Hematopoietic multipotent progenitor cell treated with erythropoietin and hydrocortisone succinate and interleukin-3 and kit ligand, for 6 days (in vitro differentiated cells): ENCODE measurements at regions not wholly inside any gene's neighbourhood (a gene's known extent, or its start where the extent isn't known, plus 50 kb on each side); places are given as distances from the start of the nearest gene placed in this dataset.
"Not testable (repeated sequence)": the region's sequence is repeated elsewhere in the genome, so short reads cannot be mapped to it uniquely, and the experiment has no call there.

Experiments
- DNase-seq: peaks from one replicate; pipeline ENCODE4 v3.0.0-alpha.2; 2015

DNA sequence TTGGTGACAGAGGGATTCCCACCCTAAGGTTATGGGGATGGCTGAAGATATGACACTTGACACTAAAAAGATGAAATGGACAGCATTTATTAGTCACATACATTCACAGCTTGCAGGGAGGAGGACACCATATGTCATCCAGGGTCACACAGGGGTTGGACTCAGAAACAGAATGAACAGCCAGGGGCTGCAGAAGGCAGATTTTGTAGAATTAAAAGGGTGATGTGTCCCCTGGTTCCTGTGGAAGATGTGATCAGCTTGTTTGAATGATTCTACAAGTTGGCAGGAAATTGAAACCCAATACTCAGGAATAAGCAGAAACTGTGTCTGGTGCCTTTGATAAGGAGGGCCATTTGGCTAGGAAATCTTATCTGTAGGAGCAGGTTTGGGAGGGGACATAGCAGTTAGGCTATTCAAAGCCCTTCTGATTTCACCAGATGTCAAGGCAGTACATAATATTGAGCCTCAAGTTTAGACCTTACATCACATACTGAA lies 102.3 kb upstream of the GRIN3A start:
- peak; percentile 98 for DNase-seq

DNA sequence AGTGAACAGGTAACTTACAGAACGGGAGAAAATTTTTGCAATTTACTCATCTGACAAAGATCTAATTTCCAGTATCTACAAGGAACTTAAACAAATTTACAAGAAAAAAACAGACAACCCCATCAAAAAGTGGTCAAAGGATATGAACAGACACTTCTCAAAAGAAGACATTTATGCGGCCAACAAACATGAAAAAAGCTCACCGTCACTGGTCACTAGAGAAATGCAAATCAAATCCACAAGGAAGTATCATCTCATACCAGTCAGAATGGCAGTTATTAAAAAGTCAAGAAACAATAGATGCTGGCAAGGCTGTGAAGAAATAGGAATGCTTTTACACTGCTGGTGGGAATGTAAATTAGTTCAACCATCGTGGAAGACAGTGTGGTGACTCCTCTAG lies 100.5 kb upstream of the GRIN3A start:
- DNase-seq: not testable (repeated sequence)

DNA sequence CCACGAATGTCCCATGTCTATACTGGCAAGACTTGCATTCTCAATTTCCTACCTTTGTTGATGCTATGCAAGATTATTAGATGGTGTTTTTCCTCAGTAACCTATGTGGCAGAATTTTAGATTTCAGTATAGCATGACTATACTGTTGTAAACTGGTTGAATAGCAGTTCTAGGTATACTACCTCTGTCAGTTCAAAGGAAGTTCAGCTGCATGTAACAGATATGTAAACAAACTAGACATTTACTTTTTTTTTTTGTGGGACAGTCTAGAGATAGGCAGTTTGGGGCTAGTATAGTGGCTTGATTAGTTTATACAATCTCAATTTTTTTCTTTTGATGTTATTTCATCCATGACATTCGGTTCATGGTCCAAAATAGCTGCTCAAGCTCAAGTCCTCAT lies 97.6 kb upstream of the GRIN3A start:
- DNase-seq: no peak

DNA sequence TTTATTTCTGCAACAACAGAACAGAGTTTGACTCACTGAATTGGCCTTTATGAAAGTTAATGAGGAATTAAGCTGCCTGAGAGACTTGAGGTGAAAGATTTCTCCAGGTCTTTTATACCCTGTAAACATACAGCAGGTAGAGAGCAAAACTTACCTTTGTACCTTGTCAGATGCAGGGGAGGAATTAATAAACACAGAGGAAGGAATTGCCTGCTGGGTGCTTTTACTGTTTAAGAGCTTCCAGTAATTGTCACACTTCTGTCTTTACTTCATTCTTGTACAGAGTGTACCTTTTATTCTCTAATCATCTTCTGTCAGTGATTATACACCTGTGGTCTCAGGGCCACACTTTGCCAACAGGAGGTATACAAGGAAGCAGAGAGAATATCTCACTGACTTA lies 94.0 kb upstream of the GRIN3A start:
- DNase-seq: no peak

DNA sequence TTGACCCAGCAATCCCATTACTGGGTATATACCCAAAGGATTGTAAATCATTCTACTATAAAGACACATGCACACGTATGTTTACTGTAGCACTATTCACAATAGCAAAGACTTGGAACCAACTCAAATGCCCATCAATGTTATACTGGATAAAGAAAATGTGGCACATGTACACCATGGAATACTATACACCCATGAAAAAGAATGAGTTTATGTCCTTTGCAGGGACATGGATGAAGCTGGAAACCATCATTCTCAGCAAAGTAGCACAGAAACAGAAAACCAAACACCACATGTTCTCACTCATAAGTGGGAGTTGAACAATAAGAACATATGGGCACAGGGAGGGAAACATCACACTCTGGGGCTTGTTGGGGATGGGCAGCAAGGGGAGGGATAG lies 83.0 kb upstream of the GRIN3A start:
- not testable (repeated sequence) for DNase-seq

DNA sequence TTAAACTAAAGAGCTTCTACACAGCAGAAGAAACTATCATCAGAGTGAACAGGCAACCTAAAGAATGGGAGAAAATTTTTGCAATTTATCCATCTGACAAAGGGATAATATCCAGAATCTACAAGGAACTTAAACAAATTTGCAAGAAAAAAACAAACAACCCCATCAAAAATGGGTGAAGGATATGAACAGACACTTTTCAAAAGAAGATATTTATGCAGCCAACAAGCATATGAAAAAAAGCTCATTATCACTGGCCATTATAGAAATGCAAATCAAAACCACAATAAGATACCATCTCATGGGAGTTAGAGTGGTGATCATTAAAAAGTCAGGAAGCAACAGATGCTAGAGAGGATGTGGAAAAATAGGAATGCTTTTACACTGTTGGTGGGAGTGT lies 82.5 kb upstream of the GRIN3A start:
- not testable (repeated sequence) for DNase-seq

DNA sequence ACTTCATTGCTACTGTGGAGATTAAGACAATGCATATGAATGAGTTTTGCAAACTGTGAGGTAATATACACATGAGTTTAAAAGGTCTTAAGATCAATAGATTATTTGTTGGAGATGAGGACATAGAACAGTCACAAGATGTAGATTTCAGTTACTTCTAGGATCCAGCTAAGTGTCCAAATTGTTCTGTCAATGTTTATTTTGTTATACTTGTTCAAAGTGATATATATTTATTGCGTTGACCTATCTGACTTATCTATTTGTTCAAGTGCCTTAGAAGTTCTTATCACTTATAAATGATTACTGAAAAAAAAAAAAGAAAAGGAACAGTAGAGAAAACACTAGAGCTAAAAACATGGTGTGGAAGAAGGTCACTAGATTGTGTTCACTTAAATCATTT lies 75.6 kb upstream of the GRIN3A start:
- no peak for DNase-seq

DNA sequence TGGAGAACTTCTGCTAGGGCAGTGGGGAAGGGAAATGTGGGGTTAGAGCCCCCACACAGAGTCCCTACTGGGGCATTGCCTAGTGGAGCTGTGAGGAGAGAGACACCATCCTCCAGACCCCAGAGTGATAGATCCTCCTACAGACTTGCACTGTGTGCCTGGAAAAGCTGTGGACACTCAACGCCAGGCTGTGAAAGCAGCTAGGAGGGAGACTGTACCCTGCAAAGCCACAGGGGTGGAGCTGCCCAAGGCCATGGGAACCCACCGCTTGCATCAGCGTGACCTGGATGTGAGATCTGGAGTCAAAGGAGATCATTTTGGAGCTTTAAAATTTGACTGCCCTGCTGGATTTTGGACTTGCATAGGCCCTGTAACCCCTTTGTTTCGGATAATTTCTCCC lies 69.4 kb upstream of the GRIN3A start:
- not testable (repeated sequence) for DNase-seq

DNA sequence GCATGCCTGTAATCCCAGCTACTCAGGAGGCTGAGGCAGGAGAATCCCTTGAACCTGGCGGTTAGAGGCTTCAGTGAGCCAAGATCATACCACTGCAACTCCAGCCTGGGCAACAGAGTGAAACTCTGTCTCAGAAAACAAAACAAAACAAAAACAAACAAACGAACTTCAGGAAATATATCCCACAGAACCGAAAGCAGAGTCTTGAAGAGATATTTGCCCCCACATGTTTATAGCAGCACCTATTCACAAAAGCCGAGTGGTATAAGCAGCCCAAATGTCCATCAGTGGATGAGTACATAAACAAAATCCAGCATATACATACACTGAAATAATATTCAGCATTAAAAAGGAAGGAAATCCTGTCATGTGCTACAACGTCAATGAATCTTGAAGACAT lies 57.6 kb upstream of the GRIN3A start:
- no peak for DNase-seq

DNA sequence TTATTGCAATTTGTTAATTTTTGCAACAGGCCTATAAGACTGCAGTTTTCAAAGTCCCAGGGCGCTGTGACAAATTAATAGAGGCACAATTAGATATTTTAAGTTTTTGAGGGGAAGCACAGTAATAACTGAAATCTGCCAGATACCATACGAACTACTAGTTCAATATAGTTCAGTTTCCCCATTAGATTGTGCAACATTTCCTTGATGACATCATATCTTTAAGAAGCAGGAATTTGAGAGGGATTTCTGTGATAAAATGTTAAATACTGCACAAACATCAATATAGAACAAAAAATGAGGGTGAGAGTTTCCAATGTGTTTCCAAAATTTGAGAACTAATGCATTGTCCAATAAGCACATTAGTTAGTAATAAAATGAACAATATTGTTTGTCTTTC lies 56.7 kb upstream of the GRIN3A start:
- no peak for DNase-seq

DNA sequence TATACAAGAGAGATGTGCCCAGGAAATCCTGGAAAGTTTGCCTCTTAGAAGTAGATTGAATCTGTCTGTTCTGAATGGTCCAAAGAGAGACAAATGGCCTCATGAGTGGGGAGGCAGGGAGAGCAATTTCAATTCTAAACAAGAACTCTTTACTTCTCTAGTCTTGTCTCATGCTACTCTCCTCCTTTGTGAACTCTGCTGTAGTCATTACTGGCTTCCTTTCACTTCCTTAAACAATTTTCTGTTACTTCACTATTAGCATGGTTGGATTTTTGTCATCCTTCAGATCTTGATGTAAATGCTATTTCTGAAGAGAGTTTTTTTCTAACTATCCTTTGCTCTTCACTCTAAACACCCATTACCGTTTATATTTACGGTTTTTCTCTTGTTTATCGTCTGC lies 54.0 kb upstream of the GRIN3A start:
- DNase-seq: no peak

DNA sequence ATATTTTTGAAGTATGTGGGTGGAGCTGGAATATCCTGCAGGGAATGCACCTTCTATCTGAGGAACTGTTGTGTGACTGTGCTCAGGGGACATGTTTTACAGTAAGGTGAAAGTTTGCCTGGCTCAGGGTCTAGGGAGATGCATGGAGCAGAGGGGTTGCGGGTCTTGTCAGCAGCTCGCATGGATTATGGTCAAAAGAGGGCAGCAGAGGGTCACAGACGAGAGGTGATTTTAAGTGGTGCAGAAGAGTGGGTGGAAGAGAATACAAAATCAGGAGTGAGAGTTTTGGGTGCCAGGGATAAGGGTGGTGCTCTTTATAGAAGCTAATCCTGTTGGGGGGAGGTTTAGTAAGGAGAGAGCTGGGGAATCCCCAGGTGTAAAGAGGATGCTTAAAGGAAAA lies 53.5 kb upstream of the GRIN3A start:
- DNase-seq: peak; percentile 73

DNA sequence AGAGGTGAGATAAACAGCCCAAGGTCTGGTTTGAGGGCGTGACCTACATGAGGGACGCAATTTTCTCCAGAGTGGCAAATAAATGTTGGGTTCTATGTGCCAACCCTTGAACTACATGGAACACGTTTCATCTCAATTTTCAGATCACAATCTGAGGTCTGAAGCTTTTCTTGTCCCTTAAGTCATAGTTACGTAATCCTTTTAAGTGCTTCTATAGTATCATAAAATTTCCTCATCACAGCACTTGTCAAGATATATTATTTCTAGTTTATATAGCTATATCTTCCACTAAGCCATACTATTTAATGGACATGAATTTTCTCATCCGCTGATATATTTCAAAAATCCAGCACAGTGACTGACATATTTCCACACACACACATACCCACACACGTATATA lies 53.1 kb upstream of the GRIN3A start:
- DNase-seq: peak; percentile 1
